Heart left ventricle (tissue), 13 donors: ENCODE measurements at regions not wholly inside any gene's neighbourhood (a gene's known extent, or its start where the extent isn't known, plus 50 kb on each side); places are given as distances from the start of the nearest gene placed in this dataset.

Experiments
- CTCF ChIP-seq, 12 donors: fragments of 200-600 bp; sonication (generic) in 4 of 12; IDR thresholded peaks; one replicate each; pipeline versions ENCODE4 v1.5.0 to v1.8.0; 2018 to 2022; ENCODE audit warnings: antibody characterized with exemption in 12 of 12, mild to moderate bottlenecking in 5 of 12
- POLR2A ChIP-seq, 2 donors: fragments of 450-650 bp; IDR thresholded peaks; one replicate each; pipeline ENCODE4 v1.6.1; 2017; ENCODE audit warnings: antibody characterized with exemption in 2 of 2, mild to moderate bottlenecking in 2 of 2, moderate library complexity in 2 of 2
- donor health status: ischemic (EF 13 %, LVEDD 7.1; RV severe dilation, severe dysfunction).
- donor health status: DM: no; HTN: yes; CAD: no.
- donor health status: DM: no; HTN: no; CAD: no.
- donor health status: ischemic (EF 25% LVEDD 6.9; RV normal size, moderate dysfunction).
- donor health status: ischemic (EF 25% LVEDD 5.7; RV mildly dilated, moderate dysfunction).
- donor health status: ischemic (EF 35%, LVEDD 5.7; RV mildly dilated, moderate dysfunction).
- donor health status: nonischemic (EF 11% LVEDD 7.7; RV severe dilation, severe dysfunction).
- donor health status: DM: yes; HTN: yes; CAD: no.
- donor health status: PGD.
- donor health status: ischemic (EF 29% LVEDD 5.4; RV normal size, mild dysfunction).
- donor health status: nonischemic (EF 23%, LVEDD 6.1; RV moderate dilation, normal function).

DNA sequence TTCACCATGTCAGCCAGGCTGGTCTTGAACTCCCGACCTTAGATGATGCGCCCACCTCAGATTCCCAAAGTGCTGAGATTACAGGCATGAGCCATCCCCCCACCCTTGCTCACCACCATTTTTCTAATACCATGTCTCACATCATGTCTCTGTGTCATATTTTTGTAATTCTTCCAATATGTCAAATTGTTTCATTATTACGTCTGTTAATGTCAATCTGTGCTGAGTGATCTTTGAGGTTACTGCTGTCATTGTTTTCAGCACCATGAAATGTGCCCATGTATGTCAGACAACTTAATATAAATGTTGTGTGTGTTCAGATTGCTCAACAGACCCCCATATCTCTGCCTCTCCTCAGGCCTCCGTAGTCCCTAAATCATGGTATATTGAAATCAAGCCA, 923.6 kb downstream of the NLGN4Y start:
- TF ChIP-seq CTCF (IDR thresholded peaks at IDR 0.05) (no peak), POLR2A (IDR thresholded peaks at IDR 0.05) (no peak)
